Sigmoid colon (tissue), 6 donors: ENCODE measurements at regions not wholly inside any gene's neighbourhood (a gene's known extent, or its start where the extent isn't known, plus 50 kb on each side); places are given as distances from the start of the nearest gene placed in this dataset.
"Not testable (repeated sequence)": the region's sequence is repeated elsewhere in the genome, so short reads cannot be mapped to it uniquely, and the experiment has no call there.

Source experiments
- DNase-seq: peaks from one replicate; pipeline ENCODE4 v3.0.0-alpha.2; 2019
- H3K27ac ChIP-seq, 4 donors: fragments of 200-600 bp; sonication (generic); one replicate each; pipeline ENCODE4 v1.5.1; 2016 to 2019; ENCODE audit warnings: mild to moderate bottlenecking in 1 of 4
- H3K27me3 ChIP-seq, 3 donors: fragments of 200-600 bp; sonication (generic); one replicate each; pipeline ENCODE4 v1.5.1; 2019; ENCODE audit warnings: mild to moderate bottlenecking in 1 of 3
- H3K36me3 ChIP-seq, 4 donors: fragments of 200-600 bp; sonication (generic); one replicate each; pipeline ENCODE4 v1.5.1; 2016 to 2019
- H3K4me1 ChIP-seq, 4 donors: fragments of 200-600 bp; sonication (generic); one replicate each; pipeline ENCODE4 v1.5.1; 2017 to 2019
- H3K4me3 ChIP-seq, 4 donors: fragments of 200-600 bp; sonication (generic); one replicate each; pipeline ENCODE4 v1.5.1; 2017 to 2019; ENCODE audit warnings: mild to moderate bottlenecking in 2 of 4, moderate library complexity in 1 of 4
- H3K9me3 ChIP-seq, 4 donors: fragments of 200-600 bp in 3 of 4; sonication (generic) in 3 of 4; one replicate each; pipeline versions ENCODE4 v1.5.1 to v1.6.1; 2013 to 2019
- CTCF ChIP-seq, 4 experiments: fragments of 450-650 bp in 3 of 4; fragments of 200-600 bp in 1 of 4; IDR thresholded peaks; one replicate each; pipeline ENCODE4 v1.5.1; 2016 to 2019; ENCODE audit warnings: antibody characterized with exemption in 4 of 4, mild to moderate bottlenecking in 3 of 4, moderate library complexity in 2 of 4
- EP300 ChIP-seq, 4 donors: sonication (generic); formaldehyde crosslinking; IDR thresholded peaks; one replicate each; pipeline ENCODE4 v1.6.1; 2017; ENCODE audit warnings: antibody characterized with exemption in 4 of 4
- POLR2A ChIP-seq, 2 donors: fragments of 450-650 bp; IDR thresholded peaks; one replicate each; pipeline ENCODE4 v1.6.1; 2016; ENCODE audit warnings: antibody characterized with exemption in 2 of 2, mild to moderate bottlenecking in 2 of 2, moderate library complexity in 2 of 2
- POLR2AphosphoS5 ChIP-seq, 4 donors: sonication (generic); formaldehyde crosslinking; IDR thresholded peaks; one replicate each; pipeline ENCODE4 v1.6.1; 2017; ENCODE audit warnings: antibody characterized with exemption in 4 of 4
- WGBS, 2 donors: extraction: QIAGEN DNeasy Blood & Tissue Kit; methylation state at CpG; one replicate each; pipeline ENCODE4 v1.1.7; 2013; 5-methylcytosine and 5-hydroxymethylcytosine counted together
- intact Hi-C: fragments of 100-400 bp; cut with DNase I; formaldehyde crosslinking; loops from one replicate; pipeline ENCODE4 v1.15.1; 2023
- donor health status: healthy with polysubstance abuse.
- donor health status: healthy.

GRCh38 chr5:101653996-101654395, 642.1 kb downstream of the SLCO4C1 start:
- Histone ChIP-seq H3K4me3 (no peak overlapping the region), H3K9me3 (no peaks in the 10 kb centered on the region), H3K36me3 (no peaks in the 10 kb centered on the region), H3K27me3 (no peaks in the 10 kb centered on the region), H3K4me1 (no peaks in the 10 kb centered on the region), H3K27ac (no peak overlapping the region)
- no peak for TF ChIP-seq EP300 (IDR thresholded peaks at IDR 0.05)
- TF ChIP-seq CTCF (IDR thresholded peaks at IDR 0.05) = no peak
- no peak for TF ChIP-seq POLR2AphosphoS5 (IDR thresholded peaks at IDR 0.05)
- TF ChIP-seq POLR2A (IDR thresholded peaks at IDR 0.05) = no peak
- WGBS, 2 donors = 54 to 67% methylated on average over 2 of the region's 2 CpGs
- no peak for DNase-seq
- intact Hi-C loops = no loop called here

GRCh38 chr5:101647861-101648260, 648.2 kb downstream of the SLCO4C1 start:
- WGBS, 2 donors = 84 to 94% methylated on average over 2 of the region's 2 CpGs
- intact Hi-C loops = no loop called here
- no peak for DNase-seq

DNA sequence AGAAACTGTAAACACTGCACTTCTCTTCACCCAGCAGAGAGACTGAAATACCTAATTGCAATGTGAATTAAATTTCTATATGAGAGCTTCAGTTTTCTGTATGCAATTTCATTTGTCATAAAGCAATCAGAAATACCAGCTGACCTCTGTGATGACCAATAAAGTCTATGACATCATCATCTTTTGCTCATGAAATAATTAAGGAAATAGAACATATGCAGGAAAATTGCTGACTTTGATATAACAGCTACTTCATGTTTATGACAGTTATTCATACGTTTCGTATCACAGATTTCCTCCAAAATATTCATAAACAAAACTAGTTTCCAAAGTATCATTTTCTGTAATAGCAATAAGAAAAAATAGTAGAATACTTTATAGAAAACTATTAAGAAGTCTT, 652.3 kb downstream of the SLCO4C1 start:
- Histone ChIP-seq H3K27ac (no peak overlapping the region), H3K9me3 (no peaks in the 10 kb centered on the region), H3K36me3 (no peaks in the 10 kb centered on the region), H3K4me1 (no peaks in the 10 kb centered on the region), H3K27me3 (no peaks in the 10 kb centered on the region), H3K4me3 (no peak overlapping the region)
- no peak for DNase-seq
- intact Hi-C loops = no loop called here
- WGBS, 2 donors = 59 to 64% methylated on average over 2 of the region's 2 CpGs
- TF ChIP-seq EP300 (IDR thresholded peaks at IDR 0.05) (no peak), POLR2A (IDR thresholded peaks at IDR 0.05) (no peak), CTCF (IDR thresholded peaks at IDR 0.05) (no peak), POLR2AphosphoS5 (IDR thresholded peaks at IDR 0.05) (no peak)

More at GRCh38 chr5:101647861-101648260, 648.2 kb downstream of the SLCO4C1 start:
- Histone ChIP-seq H3K27ac (no peak overlapping the region), H3K9me3 (no peaks in the 10 kb centered on the region), H3K4me1 (no peaks in the 10 kb centered on the region), H3K4me3 (no peak overlapping the region), H3K36me3 (no peaks in the 10 kb centered on the region), H3K27me3 (no peaks in the 10 kb centered on the region)
- TF ChIP-seq POLR2AphosphoS5 (IDR thresholded peaks at IDR 0.05) (no peak), CTCF (IDR thresholded peaks at IDR 0.05) (no peak), POLR2A (IDR thresholded peaks at IDR 0.05) (no peak), EP300 (IDR thresholded peaks at IDR 0.05) (no peak)

- no peaks in the 10 kb centered on the region for H3K4me1 ChIP-seq
- H3K36me3 ChIP-seq = no peaks in the 10 kb centered on the region
- intact Hi-C loops = no loop called here
- 85 to 88% methylated on average over 2 of the region's 2 CpGs for WGBS, 2 donors
- H3K27ac ChIP-seq = no peak overlapping the region
- DNase-seq = no peak
- no peak overlapping the region for H3K4me3 ChIP-seq
- TF ChIP-seq EP300 (IDR thresholded peaks at IDR 0.05) = no peak
- TF ChIP-seq CTCF (IDR thresholded peaks at IDR 0.05) = no peak
- no peak for TF ChIP-seq POLR2A (IDR thresholded peaks at IDR 0.05)
- TF ChIP-seq POLR2AphosphoS5 (IDR thresholded peaks at IDR 0.05) = no peak
- no peaks in the 10 kb centered on the region for H3K27me3 ChIP-seq
- H3K9me3 ChIP-seq = peaks cover 0 to 2% (median 0%) of the 10 kb centered on the region in 4 donors
Observed at GRCh38 chr5:101637599-101637998, 658.5 kb downstream of the SLCO4C1 start.

DNA sequence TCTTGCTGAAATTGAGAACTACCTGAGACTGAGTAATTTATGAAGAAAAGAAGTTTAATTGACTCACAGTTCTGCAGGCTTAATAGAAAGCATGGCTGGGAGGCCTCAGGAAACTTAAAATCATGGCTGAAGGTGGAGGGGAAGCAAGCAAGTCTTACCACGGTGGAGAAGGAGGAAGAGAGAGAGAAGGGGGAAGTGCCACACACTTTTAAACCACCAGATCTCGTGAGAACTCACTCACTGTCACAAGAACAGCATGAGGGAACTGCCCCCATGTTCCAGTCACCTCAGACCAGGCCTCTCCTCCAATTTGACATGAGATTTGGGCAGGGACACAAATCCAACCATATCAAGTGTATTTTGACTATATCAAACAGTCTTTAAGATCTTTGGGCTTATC, 668.3 kb downstream of the SLCO4C1 start:
- WGBS, 2 donors = 23 to 31% methylated on average over 2 of the region's 2 CpGs
- H3K4me3 ChIP-seq, H3K4me1 ChIP-seq, H3K36me3 ChIP-seq, H3K9me3 ChIP-seq, H3K27me3 ChIP-seq, intact Hi-C loops, DNase-seq, H3K27ac ChIP-seq: not testable (repeated sequence)
